ENCODE measurements at regions not wholly inside any gene's neighbourhood (a gene's known extent, or its start where the extent isn't known, plus 50 kb on each side); places are given as distances from the start of the nearest gene placed in this dataset.

GRCh38 chr6:163944897-163945296 lies 530.4 kb downstream of the QKI start:
- TF ChIP-seq EZH2 (IDR thresholded peaks at IDR 0.05; ENCODE audit: insufficient read depth, low read length), result no peak
- no peak for TF ChIP-seq CTCF (IDR thresholded peaks at IDR 0.05; ENCODE audit: insufficient read depth, low read depth, low read length)
